Fibroblast of lung (primary cell): ENCODE measurements at regions not wholly inside any gene's neighbourhood (a gene's known extent, or its start where the extent isn't known, plus 50 kb on each side); places are given as distances from the start of the nearest gene placed in this dataset.

Source experiments
- DNase-seq, 2 donors: peaks; one replicate each; pipeline versions ENCODE4 v3.0.0 to v3.0.0-alpha.2; 2010; ENCODE audit warnings: low read depth in 2 of 2
- H2AFZ ChIP-seq: 2 replicates; pipeline ENCODE4 v1.5.1; 2012; ENCODE audit warnings: low read length, control low read depth, inconsistent platforms
- H3K27ac ChIP-seq: 2 replicates; pipeline ENCODE4 v1.5.1; 2011; ENCODE audit warnings: low read length, control low read depth; ENCODE audit not compliant: insufficient read depth
- H3K27me3 ChIP-seq: 2 replicates; pipeline ENCODE4 v1.5.1; 2011; ENCODE audit warnings: mild to moderate bottlenecking, low read length; ENCODE audit not compliant: control insufficient read depth, insufficient read depth
- H3K36me3 ChIP-seq: 2 replicates; pipeline ENCODE4 v1.5.1; 2011; ENCODE audit warnings: low read length; ENCODE audit not compliant: control insufficient read depth, insufficient read depth
- H3K4me1 ChIP-seq: 2 replicates; pipeline ENCODE4 v1.5.1; 2011; ENCODE audit warnings: low read length; ENCODE audit not compliant: control insufficient read depth, insufficient read depth; ENCODE audit errors: extremely low read depth
- H3K4me2 ChIP-seq: 2 replicates; pipeline ENCODE4 v1.5.1; 2011; ENCODE audit warnings: low read length, control low read depth; ENCODE audit not compliant: insufficient read depth; ENCODE audit errors: extremely low read depth
- H3K4me3 ChIP-seq, 4 experiments: fragments of 200-600 bp in 1 of 4; sonication (generic) in 1 of 4; replicated peaks in 1 of 4; 2 replicates each; pipeline ENCODE4 v1.5.1; 2011 to 2016; ENCODE audit warnings: low read length in 4 of 4, low read depth in 3 of 4, mild to moderate bottlenecking in 3 of 4, control low read depth in 2 of 4, inconsistent platforms in 1 of 4, mixed read lengths in 1 of 4; ENCODE audit not compliant: insufficient read depth in 1 of 4; ENCODE audit errors: control extremely low read depth in 1 of 4
- H3K79me2 ChIP-seq: 2 replicates; pipeline ENCODE4 v1.5.1; 2012; ENCODE audit warnings: mild to moderate bottlenecking, low read length, inconsistent platforms; ENCODE audit not compliant: control insufficient read depth, insufficient read depth
- H3K9ac ChIP-seq: 2 replicates; pipeline ENCODE4 v1.5.1; 2011; ENCODE audit warnings: mild to moderate bottlenecking, low read length, control low read depth; ENCODE audit not compliant: insufficient read depth
- H3K9me3 ChIP-seq: 2 replicates; pipeline ENCODE4 v1.5.1; 2012; ENCODE audit warnings: low read depth, low read length; ENCODE audit not compliant: control insufficient read depth, insufficient read depth
- H4K20me1 ChIP-seq: 2 replicates; pipeline ENCODE4 v1.5.1; 2011; ENCODE audit warnings: low read length; ENCODE audit not compliant: control insufficient read depth, insufficient read depth; ENCODE audit errors: extremely low read depth
- EZH2 ChIP-seq: IDR thresholded peaks from 2 replicates; pipeline ENCODE4 v1.5.1; 2012; ENCODE audit warnings: low read length, control low read depth, mild to moderate bottlenecking; ENCODE audit errors: missing control alignments
- TF ChIP-seq, protein P1 (sequence below), 2 donors: IDR thresholded peaks in 1 of 2; conservative IDR thresholded peaks in 1 of 2; 1 replicate in 1 of 2; 2 replicates in 1 of 2; pipeline ENCODE4 v1.5.1; 2011 to 2012; ENCODE audit warnings: low read length in 2 of 2, control low read depth in 1 of 2, inconsistent platforms in 1 of 2, low read depth in 1 of 2, mild to moderate bottlenecking in 1 of 2

DNA sequence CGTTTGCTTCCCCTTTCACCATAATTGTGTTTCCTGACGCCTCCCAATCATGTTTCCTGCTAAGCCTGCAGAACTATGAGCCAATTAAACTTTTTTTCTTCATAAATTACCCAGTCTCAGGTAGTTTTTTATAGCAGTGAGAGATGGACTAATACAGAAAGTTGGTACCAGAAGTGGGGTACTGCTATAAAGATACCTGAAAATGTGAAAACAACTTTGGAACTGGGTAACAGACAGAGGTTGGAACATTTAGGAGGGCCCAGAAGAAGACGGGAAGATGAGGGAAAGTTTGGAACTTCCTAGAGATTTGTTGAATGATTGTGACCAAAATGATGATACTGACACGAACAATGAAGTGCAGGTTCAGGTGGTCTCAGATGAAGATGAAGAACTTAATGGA, 1058.6 kb upstream of the CITED2 start:
- no peak overlapping the region for H3K9ac ChIP-seq
- H3K36me3 ChIP-seq: no peaks in the 10 kb centered on the region
- DNase-seq: no peak

DNA sequence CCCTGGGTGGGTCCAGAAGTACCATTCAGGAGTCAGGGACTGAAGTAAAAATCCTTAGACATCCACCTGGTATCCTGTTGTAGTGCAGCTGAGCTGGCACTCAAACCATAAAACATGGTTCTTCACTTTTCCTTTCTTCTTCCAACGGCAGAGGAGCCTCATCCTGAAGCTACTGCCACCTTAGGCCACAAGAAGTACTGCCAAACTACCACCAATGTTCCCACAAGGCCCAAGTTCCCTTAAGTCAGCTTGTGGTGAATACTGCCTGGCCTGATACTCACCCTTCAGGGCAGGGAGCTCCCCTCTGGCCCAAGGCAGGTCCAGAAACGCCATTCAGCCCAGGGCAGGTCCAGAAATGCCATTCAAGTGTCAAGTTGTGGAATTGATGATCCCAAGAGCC, 1053.4 kb upstream of the CITED2 start:
- no peaks in the 10 kb centered on the region for H3K36me3 ChIP-seq
- no peaks in the 10 kb centered on the region for H3K79me2 ChIP-seq
- no peaks in the 10 kb centered on the region for H3K9me3 ChIP-seq
- no peaks in the 10 kb centered on the region for H3K27me3 ChIP-seq
- no peak for DNase-seq
- no peaks in the 10 kb centered on the region for H4K20me1 ChIP-seq
- TF ChIP-seq, protein P1, sequence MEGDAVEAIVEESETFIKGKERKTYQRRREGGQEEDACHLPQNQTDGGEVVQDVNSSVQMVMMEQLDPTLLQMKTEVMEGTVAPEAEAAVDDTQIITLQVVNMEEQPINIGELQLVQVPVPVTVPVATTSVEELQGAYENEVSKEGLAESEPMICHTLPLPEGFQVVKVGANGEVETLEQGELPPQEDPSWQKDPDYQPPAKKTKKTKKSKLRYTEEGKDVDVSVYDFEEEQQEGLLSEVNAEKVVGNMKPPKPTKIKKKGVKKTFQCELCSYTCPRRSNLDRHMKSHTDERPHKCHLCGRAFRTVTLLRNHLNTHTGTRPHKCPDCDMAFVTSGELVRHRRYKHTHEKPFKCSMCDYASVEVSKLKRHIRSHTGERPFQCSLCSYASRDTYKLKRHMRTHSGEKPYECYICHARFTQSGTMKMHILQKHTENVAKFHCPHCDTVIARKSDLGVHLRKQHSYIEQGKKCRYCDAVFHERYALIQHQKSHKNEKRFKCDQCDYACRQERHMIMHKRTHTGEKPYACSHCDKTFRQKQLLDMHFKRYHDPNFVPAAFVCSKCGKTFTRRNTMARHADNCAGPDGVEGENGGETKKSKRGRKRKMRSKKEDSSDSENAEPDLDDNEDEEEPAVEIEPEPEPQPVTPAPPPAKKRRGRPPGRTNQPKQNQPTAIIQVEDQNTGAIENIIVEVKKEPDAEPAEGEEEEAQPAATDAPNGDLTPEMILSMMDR (conservative IDR thresholded peaks at IDR 0.05 in 1 of 2, IDR thresholded peaks at IDR 0.05 in 1 of 2; ENCODE audit: low read depth in 1 of 2, low read length in 2 of 2): no peak
- TF ChIP-seq EZH2: no peak
- H3K4me3 ChIP-seq: no peak overlapping the region
- no peaks in the 10 kb centered on the region for H3K4me1 ChIP-seq
- no peak overlapping the region for H3K27ac ChIP-seq
- no peak overlapping the region for H3K4me2 ChIP-seq
- no peak overlapping the region for H2AFZ ChIP-seq
- no peak overlapping the region for H3K9ac ChIP-seq

More for the DNA sequence above, 1058.6 kb upstream of the CITED2 start:
- no peaks in the 10 kb centered on the region for H3K79me2 ChIP-seq
- H4K20me1 ChIP-seq: no peaks in the 10 kb centered on the region
- TF ChIP-seq, protein P1 (conservative IDR thresholded peaks at IDR 0.05 in 1 of 2, IDR thresholded peaks at IDR 0.05 in 1 of 2; ENCODE audit: low read depth in 1 of 2, low read length in 2 of 2): no peak
- no peak for TF ChIP-seq EZH2
- H3K4me2 ChIP-seq: no peak overlapping the region
- no peaks in the 10 kb centered on the region for H3K27me3 ChIP-seq
- H2AFZ ChIP-seq: no peak overlapping the region
- no peak overlapping the region for H3K4me3 ChIP-seq
- peaks cover 1% of the 10 kb centered on the region for H3K4me1 ChIP-seq
- H3K9me3 ChIP-seq: no peaks in the 10 kb centered on the region
- no peak overlapping the region for H3K27ac ChIP-seq

DNA sequence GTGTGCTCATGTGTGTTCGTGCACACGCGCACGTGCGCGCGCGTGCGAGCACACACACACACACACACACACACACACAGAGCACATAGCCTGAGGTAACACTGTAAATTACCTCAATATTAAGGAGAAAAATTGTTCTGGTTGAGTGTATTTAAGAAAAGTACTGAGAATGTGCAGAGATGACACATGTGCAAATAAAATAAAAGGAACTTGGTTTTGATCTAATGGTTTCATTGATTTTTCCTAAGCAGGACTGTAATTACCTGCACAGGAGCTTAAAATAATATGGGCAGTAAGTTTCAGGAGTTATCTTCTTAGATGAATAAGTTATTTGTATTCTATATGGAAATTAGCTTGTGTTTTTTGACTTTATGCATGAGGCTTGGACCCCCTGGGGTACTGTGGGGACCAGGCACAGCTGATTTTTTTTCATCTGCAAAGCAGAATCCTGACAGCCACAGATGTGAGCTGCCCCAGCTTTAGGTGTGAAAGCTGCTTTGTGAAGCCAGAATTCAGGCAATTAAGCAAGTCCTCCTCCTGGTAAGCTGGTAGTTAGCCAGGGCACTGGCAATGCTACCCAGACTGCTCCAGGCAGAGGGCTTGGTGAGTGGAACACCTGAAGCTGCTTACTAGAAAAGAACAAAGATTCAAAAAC, 1040.6 kb upstream of the CITED2 start:
- Histone ChIP-seq H3K4me1 (no peaks in the 10 kb centered on the region), H3K4me2 (no peak overlapping the region), H3K27ac (no peak overlapping the region), H3K79me2 (no peaks in the 10 kb centered on the region), H3K27me3 (no peaks in the 10 kb centered on the region), H3K36me3 (no peaks in the 10 kb centered on the region), H4K20me1 (no peaks in the 10 kb centered on the region), H3K9me3 (no peaks in the 10 kb centered on the region), H3K9ac (no peak overlapping the region), H3K4me3 (no peak overlapping the region), H2AFZ (no peak overlapping the region)
- no peak for TF ChIP-seq EZH2
- TF ChIP-seq, protein P1 (conservative IDR thresholded peaks at IDR 0.05 in 1 of 2, IDR thresholded peaks at IDR 0.05 in 1 of 2; ENCODE audit: low read depth in 1 of 2, low read length in 2 of 2): no peak
- DNase-seq: no peak
